Adrenal gland (tissue), 9 donors: ENCODE measurements at regions not wholly inside any gene's neighbourhood (a gene's known extent, or its start where the extent isn't known, plus 50 kb on each side); places are given as distances from the start of the nearest gene placed in this dataset.

Experiments
- DNase-seq, 7 donors: peaks; one replicate each; pipeline ENCODE4 v3.0.0-alpha.2; 2019 to 2020
- H3K27ac ChIP-seq, 5 donors: fragments of 200-600 bp; sonication (generic) in 4 of 5; 1 replicate in 3 of 5; 2 replicates in 2 of 5; pipeline versions ENCODE4 v1.5.1 to v1.8.0; 2016 to 2020; ENCODE audit warnings: mild to moderate bottlenecking in 1 of 5
- H3K27me3 ChIP-seq: fragments of 200-600 bp; 2 replicates; pipeline ENCODE4 v1.8.0; 2021
- H3K36me3 ChIP-seq, 2 donors: fragments of 200-600 bp; replicated peaks in 1 of 2; 1 replicate in 1 of 2; 2 replicates in 1 of 2; pipeline versions ENCODE4 v1.5.1 to v1.8.0; 2018 to 2022
- H3K4me1 ChIP-seq, 2 donors: fragments of 200-600 bp; replicated peaks in 1 of 2; 1 replicate in 1 of 2; 2 replicates in 1 of 2; pipeline versions ENCODE4 v1.5.1 to v1.8.0; 2018 to 2021
- H3K4me3 ChIP-seq, 4 donors: fragments of 200-600 bp; sonication (generic) in 3 of 4; one replicate each; pipeline ENCODE4 v1.5.1; 2016 to 2018
- H3K9me3 ChIP-seq, 3 donors: fragments of 200-600 bp; sonication (generic) in 1 of 3; replicated peaks in 1 of 3; 1 replicate in 2 of 3; 2 replicates in 1 of 3; pipeline versions ENCODE4 v1.5.1 to v1.8.0; 2016 to 2021
- CTCF ChIP-seq, 6 experiments: fragments of 450-650 bp in 4 of 6; fragments of 200-600 bp in 2 of 6; sonication (generic) in 1 of 6; IDR thresholded peaks; 1 replicate in 5 of 6; 2 replicates in 1 of 6; pipeline versions ENCODE4 v1.5.1 to v1.8.0; 2016 to 2021; ENCODE audit warnings: antibody characterized with exemption in 6 of 6, mild to moderate bottlenecking in 2 of 6, moderate library complexity in 1 of 6
- POLR2A ChIP-seq, 2 donors: fragments of 450-650 bp; IDR thresholded peaks; one replicate each; pipeline ENCODE4 v1.6.1; 2017; ENCODE audit warnings: antibody characterized with exemption in 2 of 2, mild to moderate bottlenecking in 2 of 2, moderate library complexity in 1 of 2
- WGBS, 4 donors: extraction: QIAGEN DNeasy Blood & Tissue Kit in 2 of 4; methylation state at CpG; one replicate each; pipeline versions ENCODE4 v1.1.5 to v1.1.7; 2013 to 2017; 5-methylcytosine and 5-hydroxymethylcytosine counted together
- intact Hi-C, 2 donors: fragments of 100-400 bp; cut with DNase I; formaldehyde crosslinking; loops; one replicate each; pipeline versions ENCODE4 v1.14.1 to v1.15.0; 2022 to 2023
- donor health status: healthy with polysubstance abuse.
- donor health status: Bipolar disorder and iron deficiency.
- donor health status: DM: yes; HTN: yes; CAD: no.
- donor health status: DM: no; HTN: no; CAD: no.
- donor health status: DM: no; HTN: no; CAD: no.

- intact Hi-C loops: no loop called here
- TF ChIP-seq POLR2A (IDR thresholded peaks at IDR 0.05): no peak
- no peak for TF ChIP-seq CTCF (IDR thresholded peaks at IDR 0.05)
- H3K9me3 ChIP-seq: no peaks in the 10 kb centered on the region
- H3K27me3 ChIP-seq: no peaks in the 10 kb centered on the region
- no peak overlapping the region for H3K27ac ChIP-seq
- H3K4me3 ChIP-seq: no peak overlapping the region
- H3K36me3 ChIP-seq: no peaks in the 10 kb centered on the region
- 46 to 55% (median 51%) methylated on average over 2 of the region's 2 CpGs for WGBS, 4 donors
- DNase-seq: no peak
- no peaks in the 10 kb centered on the region for H3K4me1 ChIP-seq
These were observed 300.9 kb upstream of the MTPN start for GRCh38 chr7:136278057-136278456.

GRCh38 chr7:136275794-136276193 lies 298.6 kb upstream of the MTPN start:
- 47 to 61% (median 54%) methylated on average over 3 of the region's 3 CpGs for WGBS, 4 donors
- H3K4me1 ChIP-seq: no peaks in the 10 kb centered on the region

GRCh38 chr7:136274636-136275345 lies 297.6 kb upstream of the MTPN start:
- TF ChIP-seq CTCF (IDR thresholded peaks at IDR 0.05) (no peak), POLR2A (IDR thresholded peaks at IDR 0.05) (no peak)
- Histone ChIP-seq H3K4me1 (no peaks in the 10 kb centered on the region), H3K36me3 (no peaks in the 10 kb centered on the region), H3K4me3 (no peak overlapping the region), H3K27me3 (no peaks in the 10 kb centered on the region), H3K27ac (no peak overlapping the region), H3K9me3 (no peaks in the 10 kb centered on the region)
- intact Hi-C loops: no loop called here
- 87 to 89% (median 87%) methylated on average over 1 of the region's 1 CpG for WGBS, 4 donors
- DNase-seq: no peak

More at GRCh38 chr7:136275794-136276193, 298.6 kb upstream of the MTPN start:
- DNase-seq: no peak
- no peaks in the 10 kb centered on the region for H3K36me3 ChIP-seq
- no peak for TF ChIP-seq CTCF (IDR thresholded peaks at IDR 0.05)
- no peak for TF ChIP-seq POLR2A (IDR thresholded peaks at IDR 0.05)
- intact Hi-C loops: no loop called here
- H3K9me3 ChIP-seq: no peaks in the 10 kb centered on the region
- H3K27me3 ChIP-seq: no peaks in the 10 kb centered on the region
- no peak overlapping the region for H3K4me3 ChIP-seq
- no peak overlapping the region for H3K27ac ChIP-seq

GRCh38 chr7:136272934-136273333 lies 295.8 kb upstream of the MTPN start:
- no peak for DNase-seq
- intact Hi-C loops: no loop called here
- WGBS, 4 donors: 79 to 86% (median 81%) methylated on average over 2 of the region's 2 CpGs
- H3K27me3 ChIP-seq: no peaks in the 10 kb centered on the region
- H3K36me3 ChIP-seq: no peaks in the 10 kb centered on the region
- H3K27ac ChIP-seq: no peak overlapping the region
- no peak overlapping the region for H3K4me3 ChIP-seq
- no peaks in the 10 kb centered on the region for H3K9me3 ChIP-seq
- TF ChIP-seq POLR2A (IDR thresholded peaks at IDR 0.05) (no peak), CTCF (IDR thresholded peaks at IDR 0.05) (no peak)
- no peaks in the 10 kb centered on the region for H3K4me1 ChIP-seq
